AG04450 (cell line): ENCODE measurements at regions not wholly inside any gene's neighbourhood (a gene's known extent, or its start where the extent isn't known, plus 50 kb on each side); places are given as distances from the start of the nearest gene placed in this dataset.
"Not testable (repeated sequence)": the region's sequence is repeated elsewhere in the genome, so short reads cannot be mapped to it uniquely, and the experiment has no call there.

Experiments
- CTCF ChIA-PET: fragments of 300-600, 350-600 bp; formaldehyde crosslinking; extraction: SDS; loops from one replicate; lab custom pipeline; 2022; ENCODE audit warnings: antibody characterized with exemption, inconsistent platforms; lab: Charles Lee
- POLR2A ChIA-PET: fragments of 350-600 bp; formaldehyde crosslinking; extraction: SDS; loops from one replicate; lab custom pipeline; 2021; ENCODE audit warnings: antibody characterized with exemption, inconsistent platforms; lab: Yijun Ruan, JAX
- DNase-seq: peaks from one replicate; pipeline ENCODE4 v3.0.0-alpha.2; 2011; ENCODE audit warnings: low read depth, low spot score
- H3K27ac ChIP-seq: one replicate; pipeline ENCODE4 v1.5.1; 2012; ENCODE audit warnings: low read depth, low read length, control low read depth
- H3K27me3 ChIP-seq: one replicate; pipeline ENCODE4 v1.6.0; 2012; ENCODE audit warnings: low read length; ENCODE audit not compliant: control insufficient read depth, insufficient read depth
- H3K4me3 ChIP-seq: 2 replicates; pipeline ENCODE4 v1.5.1; 2011; ENCODE audit warnings: mild to moderate bottlenecking, low read depth, low read length, control low read depth
- H3K9me3 ChIP-seq: 2 replicates; pipeline ENCODE4 v1.5.1; 2012; ENCODE audit warnings: low read length; ENCODE audit not compliant: control insufficient read depth, insufficient read depth
- CTCF ChIP-seq: IDR thresholded peaks from 2 replicates; pipeline ENCODE4 v1.5.1; 2011; ENCODE audit warnings: low read depth, low read length, control low read depth, inconsistent platforms

GRCh38 chr3:33942483-33943150, 144.2 kb downstream of the PDCD6IP start:
- Histone ChIP-seq H3K27ac (no peak overlapping the region), H3K9me3 (no peaks in the 10 kb centered on the region), H3K27me3 (no peaks in the 10 kb centered on the region), H3K4me3 (no peak overlapping the region)
- no peak for DNase-seq
- ChIA-PET CTCF (no interaction called here), POLR2A (no interaction called here)
- no peak for TF ChIP-seq CTCF

- H3K9me3 ChIP-seq = no peaks in the 10 kb centered on the region
- H3K27me3 ChIP-seq = no peaks in the 10 kb centered on the region
- H3K27ac ChIP-seq = no peak overlapping the region
- no peak overlapping the region for H3K4me3 ChIP-seq
- no peak for DNase-seq
- CTCF ChIA-PET = no interaction called here
- TF ChIP-seq CTCF = no peak
- POLR2A ChIA-PET = no interaction called here
Measured at GRCh38 chr3:33943277-33943676, 144.8 kb downstream of the PDCD6IP start.

- POLR2A ChIA-PET, CTCF ChIA-PET, H3K9me3 ChIP-seq: not testable (repeated sequence)
Measured at GRCh38 chr3:33946612-33947011, 148.2 kb downstream of the PDCD6IP start.

GRCh38 chr3:33947272-33948195, 149.1 kb downstream of the PDCD6IP start:
- Histone ChIP-seq H3K27me3 (no peaks in the 10 kb centered on the region), H3K4me3 (no peak overlapping the region), H3K9me3 (no peaks in the 10 kb centered on the region), H3K27ac (no peak overlapping the region)
- DNase-seq = no peak
- TF ChIP-seq CTCF = no peak
- POLR2A ChIA-PET = no interaction called here
- CTCF ChIA-PET = no interaction called here

More at GRCh38 chr3:33946612-33947011, 148.2 kb downstream of the PDCD6IP start:
- not testable (repeated sequence) for H3K27me3 ChIP-seq, DNase-seq, H3K4me3 ChIP-seq, H3K27ac ChIP-seq

- no peak for DNase-seq
- Histone ChIP-seq H3K27me3 (no peaks in the 10 kb centered on the region), H3K9me3 (no peaks in the 10 kb centered on the region), H3K4me3 (no peak overlapping the region), H3K27ac (no peak overlapping the region)
- ChIA-PET CTCF (interaction anchor here (1.2 kb wide), 1 partner anchor 65 kb away, joined by 3 read pairs; no protein-coding TSS in a partner anchor), POLR2A (no interaction called here)
- TF ChIP-seq CTCF = no peak
Measured at GRCh38 chr3:33949074-33949473, 150.6 kb downstream of the PDCD6IP start.
